Cerebellar nuclear complex (tissue), 1 donor: ENCODE measurements at regions not wholly inside any gene's neighbourhood (a gene's known extent, or its start where the extent isn't known, plus 50 kb on each side); places are given as distances from the start of the nearest gene placed in this dataset.

ENCODE experiments used
- DNase-seq, 2 experiments: peaks; one replicate each; lab custom pipeline; 2025; lab: John Stamatoyannopoulos, UW

GRCh38 chr1:36542962-36543515 is 60.3 kb upstream of the CSF3R start:
- no peak for DNase-seq

- DNase-seq, result no peak
Measured at GRCh38 chr1:36542024-36542961, 59.6 kb upstream of the CSF3R start.

GRCh38 chr1:36540056-36540455 is 57.3 kb upstream of the CSF3R start:
- no peak for DNase-seq

- no peak for DNase-seq
Measured at GRCh38 chr1:36539526-36539925, 56.8 kb upstream of the CSF3R start.

- no peak for DNase-seq
Measured at GRCh38 chr1:36537991-36538390, 55.3 kb upstream of the CSF3R start.

- DNase-seq, result no peak
Measured at GRCh38 chr1:36537190-36537768, 54.6 kb upstream of the CSF3R start.

- DNase-seq, result no peak
Measured at GRCh38 chr1:36536727-36537126, 54.0 kb upstream of the CSF3R start.

- no peak for DNase-seq
Measured at GRCh38 chr1:36534711-36535412, 52.1 kb upstream of the CSF3R start.

- no peak for DNase-seq
Measured at GRCh38 chr1:36533897-36534296, 51.2 kb upstream of the CSF3R start.

- no peak for DNase-seq
Measured at GRCh38 chr1:36532810-36533401, 50.2 kb upstream of the CSF3R start.
